ENCODE measurements at regions not wholly inside any gene's neighbourhood (a gene's known extent, or its start where the extent isn't known, plus 50 kb on each side); places are given as distances from the start of the nearest gene placed in this dataset.

DNA sequence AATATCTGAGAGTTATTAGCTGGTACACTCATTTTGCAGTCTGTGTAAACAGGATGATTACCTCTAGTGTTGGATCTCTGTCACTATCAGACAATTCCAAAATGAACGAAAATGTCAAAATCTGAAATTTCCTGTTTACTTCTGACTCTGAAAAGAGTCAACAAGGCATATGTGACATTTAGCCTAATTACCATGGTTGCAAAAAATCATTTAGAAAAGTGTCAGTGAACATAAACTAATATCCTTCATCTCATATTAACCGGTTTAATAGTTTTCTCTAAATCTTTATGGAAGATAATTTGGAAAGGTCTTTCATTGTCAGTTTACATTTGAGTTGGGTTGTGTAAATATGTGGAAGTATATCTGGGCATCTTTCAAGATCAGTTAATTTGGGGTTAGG is 431.8 kb upstream of the HSF2 start:
- TF ChIP-seq, protein P1, sequence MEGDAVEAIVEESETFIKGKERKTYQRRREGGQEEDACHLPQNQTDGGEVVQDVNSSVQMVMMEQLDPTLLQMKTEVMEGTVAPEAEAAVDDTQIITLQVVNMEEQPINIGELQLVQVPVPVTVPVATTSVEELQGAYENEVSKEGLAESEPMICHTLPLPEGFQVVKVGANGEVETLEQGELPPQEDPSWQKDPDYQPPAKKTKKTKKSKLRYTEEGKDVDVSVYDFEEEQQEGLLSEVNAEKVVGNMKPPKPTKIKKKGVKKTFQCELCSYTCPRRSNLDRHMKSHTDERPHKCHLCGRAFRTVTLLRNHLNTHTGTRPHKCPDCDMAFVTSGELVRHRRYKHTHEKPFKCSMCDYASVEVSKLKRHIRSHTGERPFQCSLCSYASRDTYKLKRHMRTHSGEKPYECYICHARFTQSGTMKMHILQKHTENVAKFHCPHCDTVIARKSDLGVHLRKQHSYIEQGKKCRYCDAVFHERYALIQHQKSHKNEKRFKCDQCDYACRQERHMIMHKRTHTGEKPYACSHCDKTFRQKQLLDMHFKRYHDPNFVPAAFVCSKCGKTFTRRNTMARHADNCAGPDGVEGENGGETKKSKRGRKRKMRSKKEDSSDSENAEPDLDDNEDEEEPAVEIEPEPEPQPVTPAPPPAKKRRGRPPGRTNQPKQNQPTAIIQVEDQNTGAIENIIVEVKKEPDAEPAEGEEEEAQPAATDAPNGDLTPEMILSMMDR (IDR thresholded peaks at IDR 0.05) = no peak
- no peak for TF ChIP-seq POLR2A (IDR thresholded peaks at IDR 0.05)
- no peak for TF ChIP-seq POLR2AphosphoS5 (IDR thresholded peaks at IDR 0.05)
- no peak for TF ChIP-seq EP300 (IDR thresholded peaks at IDR 0.05; ENCODE audit: low read depth)

Data from transverse colon (tissue), 4 donors.